T-cell (primary cell): ENCODE measurements at regions not wholly inside any gene's neighbourhood (a gene's known extent, or its start where the extent isn't known, plus 50 kb on each side); places are given as distances from the start of the nearest gene placed in this dataset.

ENCODE experiments used
- ATAC-seq, 4 experiments: fragments of 200-7000 bp in 3 of 4; fragments of 150-1000 bp in 1 of 4; cut with Tn5 transposase; replicated peaks in 1 of 4; 1 replicate in 3 of 4; 2 replicates in 1 of 4; pipeline ENCODE4 v1.10.0; 2021; ENCODE audit warnings: moderate library complexity in 3 of 4, mild to moderate bottlenecking in 2 of 4, moderate number of reproducible peaks in 1 of 4
- CTCF ChIA-PET, 2 donors: fragments of 300-600 bp; sonication (Branson Sonifier 250); formaldehyde crosslinking; loops; one replicate each; lab custom pipeline; 2022; ENCODE audit warnings: antibody characterized with exemption in 2 of 2; lab: Charles Lee
- POLR2A ChIA-PET, 2 donors: fragments of 300-600 bp; sonication (Branson Sonifier 250); formaldehyde crosslinking; loops; one replicate each; lab custom pipeline; 2022; ENCODE audit warnings: antibody characterized with exemption in 2 of 2; lab: Charles Lee
- DNase-seq, 35 experiments: peaks; one replicate each; pipeline versions ENCODE4 v3.0.0 to v3.0.0-alpha.2; 2013 to 2023
- H3K27ac ChIP-seq: one replicate; pipeline ENCODE4 v1.5.1; 2013; ENCODE audit warnings: low read length
- H3K27me3 ChIP-seq, 2 experiments: replicated peaks in 1 of 2; 1 replicate in 1 of 2; 2 replicates in 1 of 2; pipeline versions ENCODE4 v1.6.1 to v1.7.0; 2013; ENCODE audit warnings: low read length in 1 of 2, mixed read lengths in 1 of 2; ENCODE audit not compliant: control insufficient read depth in 2 of 2, insufficient read depth in 2 of 2; ENCODE audit errors: extremely low read depth in 1 of 2
- H3K36me3 ChIP-seq, 2 donors: 1 replicate in 1 of 2; 2 replicates in 1 of 2; pipeline versions ENCODE4 v1.6.1 to v1.7.0; 2013; ENCODE audit warnings: low read length in 1 of 2; ENCODE audit not compliant: control insufficient read depth in 2 of 2, insufficient read depth in 1 of 2; ENCODE audit errors: extremely low read depth in 1 of 2
- H3K4me1 ChIP-seq, 2 experiments: 1 replicate in 1 of 2; 2 replicates in 1 of 2; pipeline versions ENCODE4 v1.6.1 to v1.7.0; 2013; ENCODE audit warnings: low read length in 2 of 2, mixed read lengths in 1 of 2; ENCODE audit not compliant: insufficient read depth in 2 of 2, control insufficient read depth in 1 of 2; ENCODE audit errors: extremely low read depth in 1 of 2
- H3K4me3 ChIP-seq, 2 donors: 1 replicate in 1 of 2; 2 replicates in 1 of 2; pipeline versions ENCODE4 v1.5.1 to v1.7.0; 2013; ENCODE audit warnings: mild to moderate bottlenecking in 2 of 2, low read length in 1 of 2, moderate library complexity in 1 of 2; ENCODE audit not compliant: control insufficient read depth in 1 of 2; ENCODE audit errors: extremely low read depth in 1 of 2
- H3K9me3 ChIP-seq: 2 replicates; pipeline ENCODE4 v1.7.0; 2013
- H3K27ac Mint-ChIP-seq, 2 donors: one replicate each; pipeline ENCODE4 v1.8.0; 2020 to 2021; ENCODE audit warnings: mild to moderate bottlenecking in 2 of 2, mixed read lengths in 2 of 2
- H3K27me3 Mint-ChIP-seq, 2 donors: one replicate each; pipeline ENCODE4 v1.8.0; 2021 to 2022; ENCODE audit warnings: mixed read lengths in 2 of 2
- H3K36me3 Mint-ChIP-seq: one replicate; pipeline ENCODE4 v1.8.0; 2021; ENCODE audit warnings: mixed read lengths
- H3K4me1 Mint-ChIP-seq, 3 donors: one replicate each; pipeline ENCODE4 v1.8.0; 2020 to 2022; ENCODE audit warnings: mixed read lengths in 3 of 3, mild to moderate bottlenecking in 1 of 3
- H3K4me3 Mint-ChIP-seq, 3 donors: one replicate each; pipeline ENCODE4 v1.8.0; 2020 to 2022; ENCODE audit warnings: mild to moderate bottlenecking in 3 of 3, mixed read lengths in 3 of 3, moderate library complexity in 3 of 3
- H3K9me3 Mint-ChIP-seq, 3 donors: one replicate each; pipeline ENCODE4 v1.8.0; 2020 to 2022; ENCODE audit warnings: mixed read lengths in 3 of 3
- WGBS: methylation state at CpG from one replicate; pipeline ENCODE4 v1.1.5; 2013; ENCODE audit warnings: missing lambda C conversion rate; ENCODE audit not compliant: insufficient coverage; 5-methylcytosine and 5-hydroxymethylcytosine counted together

GRCh38 chr7:49432254-49432653 is 341.2 kb upstream of the VWC2 start:
- Mint-ChIP-seq H3K4me1 (no peaks in the 10 kb centered on the region), H3K9me3 (peaks cover 4 to 11% (median 9%) of the 10 kb centered on the region in 3 donors), H3K27ac (no peak overlapping the region), H3K36me3 (no peaks in the 10 kb centered on the region), H3K4me3 (no peak overlapping the region), H3K27me3 (no peaks in the 10 kb centered on the region)
- Histone ChIP-seq H3K9me3 (no peaks in the 10 kb centered on the region), H3K4me1 (no peaks in the 10 kb centered on the region), H3K27me3 (no peaks in the 10 kb centered on the region), H3K36me3 (no peaks in the 10 kb centered on the region), H3K27ac (no peak overlapping the region), H3K4me3 (no peak overlapping the region)
- DNase-seq (no peak), ATAC-seq (no peak)
- ChIA-PET CTCF (no interaction called here), POLR2A (no interaction called here)
- WGBS: 83% methylated on average over 2 of the region's 4 CpGs

- DNase-seq: no peak
- H3K9me3 ChIP-seq: no peaks in the 10 kb centered on the region
- H3K27ac ChIP-seq: no peak overlapping the region
- H3K27ac Mint-ChIP-seq: no peak overlapping the region
- CTCF ChIA-PET: no interaction called here
- H3K4me3 Mint-ChIP-seq: no peak overlapping the region
- H3K27me3 ChIP-seq: no peaks in the 10 kb centered on the region
- no peak for ATAC-seq
- H3K9me3 Mint-ChIP-seq: peaks cover 4 to 11% (median 9%) of the 10 kb centered on the region in 3 donors
- no peak overlapping the region for H3K4me3 ChIP-seq
- no peaks in the 10 kb centered on the region for H3K27me3 Mint-ChIP-seq
- H3K4me1 Mint-ChIP-seq: no peaks in the 10 kb centered on the region
- no peaks in the 10 kb centered on the region for H3K4me1 ChIP-seq
- H3K36me3 ChIP-seq: no peaks in the 10 kb centered on the region
- POLR2A ChIA-PET: no interaction called here
- H3K36me3 Mint-ChIP-seq: no peaks in the 10 kb centered on the region
Observed at GRCh38 chr7:49433794-49434193, 339.6 kb upstream of the VWC2 start.

GRCh38 chr7:49434846-49435245 is 338.6 kb upstream of the VWC2 start:
- CTCF ChIA-PET: no interaction called here
- Mint-ChIP-seq H3K9me3 (peaks cover 4 to 11% (median 9%) of the 10 kb centered on the region in 3 donors), H3K36me3 (no peaks in the 10 kb centered on the region), H3K4me1 (no peaks in the 10 kb centered on the region), H3K27me3 (no peaks in the 10 kb centered on the region), H3K4me3 (no peak overlapping the region), H3K27ac (no peak overlapping the region)
- Histone ChIP-seq H3K4me3 (no peak overlapping the region), H3K27me3 (no peaks in the 10 kb centered on the region), H3K9me3 (no peaks in the 10 kb centered on the region), H3K4me1 (no peaks in the 10 kb centered on the region), H3K27ac (no peak overlapping the region), H3K36me3 (no peaks in the 10 kb centered on the region)
- POLR2A ChIA-PET: no interaction called here
- no CpG with 5 or more reads among the region's 1 CpG for WGBS
- no peak for DNase-seq
- ATAC-seq: no peak

- H3K4me3 ChIP-seq: no peak overlapping the region
- H3K4me1 Mint-ChIP-seq: no peaks in the 10 kb centered on the region
- H3K9me3 ChIP-seq: no peaks in the 10 kb centered on the region
- ChIA-PET CTCF (no interaction called here), POLR2A (no interaction called here)
- H3K27me3 ChIP-seq: no peaks in the 10 kb centered on the region
- H3K36me3 ChIP-seq: no peaks in the 10 kb centered on the region
- no peaks in the 10 kb centered on the region for H3K27me3 Mint-ChIP-seq
- WGBS: 88% methylated on average over 4 of the region's 4 CpGs
- ATAC-seq (no peak), DNase-seq (no peak)
- H3K27ac ChIP-seq: no peak overlapping the region
- H3K4me1 ChIP-seq: no peaks in the 10 kb centered on the region
- H3K36me3 Mint-ChIP-seq: no peaks in the 10 kb centered on the region
- H3K4me3 Mint-ChIP-seq: no peak overlapping the region
- H3K27ac Mint-ChIP-seq: no peak overlapping the region
- peaks cover 0 to 15% (median 3%) of the 10 kb centered on the region in 3 donors for H3K9me3 Mint-ChIP-seq
Observed at GRCh38 chr7:49438281-49438680, 335.2 kb upstream of the VWC2 start.

DNA sequence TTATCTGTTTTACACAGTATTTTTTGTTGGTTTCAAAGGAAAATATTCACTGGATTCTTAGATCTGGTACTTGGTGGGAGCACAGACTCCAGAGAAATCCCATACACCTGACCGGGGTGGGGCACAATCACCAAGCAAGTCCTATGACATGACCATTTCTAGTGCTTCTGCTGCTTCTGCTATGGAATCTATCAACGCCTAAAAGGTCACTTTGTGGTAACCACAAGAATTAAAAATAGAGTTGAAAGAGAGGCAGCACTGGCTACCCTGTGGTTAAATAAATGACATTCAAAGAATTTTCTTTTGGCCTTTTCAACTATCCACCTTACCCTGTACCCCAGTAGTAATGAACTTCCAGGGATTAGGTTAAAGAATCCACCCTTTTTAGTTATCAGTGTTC is 329.9 kb upstream of the VWC2 start:
- ATAC-seq (no peak), DNase-seq (no peak)
- Mint-ChIP-seq H3K36me3 (no peaks in the 10 kb centered on the region), H3K4me1 (no peaks in the 10 kb centered on the region), H3K9me3 (peaks cover 0 to 17% (median 5%) of the 10 kb centered on the region in 3 donors), H3K4me3 (no peak overlapping the region), H3K27me3 (no peaks in the 10 kb centered on the region), H3K27ac (no peak overlapping the region)
- no peaks in the 10 kb centered on the region for H3K36me3 ChIP-seq
- ChIA-PET CTCF (no interaction called here), POLR2A (no interaction called here)
- no peaks in the 10 kb centered on the region for H3K4me1 ChIP-seq
- H3K9me3 ChIP-seq: no peaks in the 10 kb centered on the region
- no peak overlapping the region for H3K27ac ChIP-seq
- H3K4me3 ChIP-seq: no peak overlapping the region
- no peaks in the 10 kb centered on the region for H3K27me3 ChIP-seq
- no CpG with 5 or more reads among the region's 2 CpGs for WGBS

GRCh38 chr7:49453486-49453885 is 320.0 kb upstream of the VWC2 start:
- H3K4me1 Mint-ChIP-seq: no peaks in the 10 kb centered on the region
- H3K27me3 Mint-ChIP-seq: no peaks in the 10 kb centered on the region
- Histone ChIP-seq H3K9me3 (no peaks in the 10 kb centered on the region), H3K4me3 (no peak overlapping the region), H3K36me3 (no peaks in the 10 kb centered on the region), H3K27ac (no peak overlapping the region), H3K4me1 (no peaks in the 10 kb centered on the region), H3K27me3 (no peaks in the 10 kb centered on the region)
- 89% methylated on average over 12 of the region's 16 CpGs for WGBS
- ChIA-PET POLR2A (no interaction called here), CTCF (no interaction called here)
- H3K9me3 Mint-ChIP-seq: peaks cover 3 to 12% (median 8%) of the 10 kb centered on the region in 3 donors
- no peak overlapping the region for H3K27ac Mint-ChIP-seq
- DNase-seq (no peak), ATAC-seq (no peak)
- H3K4me3 Mint-ChIP-seq: no peak overlapping the region
- no peaks in the 10 kb centered on the region for H3K36me3 Mint-ChIP-seq

- no peak overlapping the region for H3K4me3 Mint-ChIP-seq
- peaks cover 0 to 4% of the 10 kb centered on the region in 2 donors for H3K27me3 Mint-ChIP-seq
Observed at GRCh38 chr7:49479441-49479840, 294.0 kb upstream of the VWC2 start.

More at GRCh38 chr7:49479441-49479840, 294.0 kb upstream of the VWC2 start:
- no peak overlapping the region for H3K27ac Mint-ChIP-seq
- H3K4me3 ChIP-seq: no peak overlapping the region
- H3K9me3 Mint-ChIP-seq: peaks cover 11 to 22% (median 21%) of the 10 kb centered on the region in 3 donors
- no peak for DNase-seq
- no peaks in the 10 kb centered on the region for H3K27me3 ChIP-seq
- no peak for ATAC-seq
- no peaks in the 10 kb centered on the region for H3K36me3 Mint-ChIP-seq
- H3K4me1 ChIP-seq: no peaks in the 10 kb centered on the region
- ChIA-PET POLR2A (no interaction called here), CTCF (no interaction called here)
- no CpG with 5 or more reads among the region's 1 CpG for WGBS
- H3K9me3 ChIP-seq: no peaks in the 10 kb centered on the region
- H3K27ac ChIP-seq: no peak overlapping the region
- no peaks in the 10 kb centered on the region for H3K36me3 ChIP-seq
- no peaks in the 10 kb centered on the region for H3K4me1 Mint-ChIP-seq
